GM12874 (cell line): ENCODE measurements at regions not wholly inside any gene's neighbourhood (a gene's known extent, or its start where the extent isn't known, plus 50 kb on each side); places are given as distances from the start of the nearest gene placed in this dataset.

Experiments
- CTCF ChIP-seq: IDR thresholded peaks from 2 replicates; pipeline ENCODE4 v1.5.1; 2011; ENCODE audit warnings: low read depth, mild to moderate bottlenecking, control low read depth, low read length, moderate library complexity; ENCODE audit not compliant: insufficient read depth

- TF ChIP-seq CTCF = no peak
These were observed 272.3 kb upstream of the AMIGO2 start for GRCh38 chr12:47352067-47352466.

GRCh38 chr12:47351526-47351925, 271.8 kb upstream of the AMIGO2 start:
- no peak for TF ChIP-seq CTCF

- no peak for TF ChIP-seq CTCF
These were observed 270.3 kb upstream of the AMIGO2 start for GRCh38 chr12:47350062-47350408.

GRCh38 chr12:47349137-47350061, 269.6 kb upstream of the AMIGO2 start:
- TF ChIP-seq CTCF = no peak

- no peak for TF ChIP-seq CTCF
These were observed 268.4 kb upstream of the AMIGO2 start for GRCh38 chr12:47348206-47348605.

- TF ChIP-seq CTCF = no peak
These were observed 266.7 kb upstream of the AMIGO2 start for GRCh38 chr12:47346251-47347019.
